IMR-90 (cell line): ENCODE measurements at regions not wholly inside any gene's neighbourhood (a gene's known extent, or its start where the extent isn't known, plus 50 kb on each side); places are given as distances from the start of the nearest gene placed in this dataset.

Experiments used
- ATAC-seq: fragments of 200-7000 bp; cut with Tn5 transposase; 2 replicates; pipeline ENCODE4 v1.9.1; 2020; ENCODE audit warnings: low read depth, mild to moderate bottlenecking, moderate library complexity
- BruUV-seq: library from RNA; stranded (reverse); fragments of 400-500 nt; replicated peaks from 2 replicates; lab custom pipeline; 2021; lab: Mats Ljungman, UMichigan
- CTCF ChIA-PET: fragments of 300-600 bp; formaldehyde crosslinking; extraction: SDS; loops from one replicate; lab custom pipeline; 2021; ENCODE audit warnings: antibody characterized with exemption; lab: Yijun Ruan, JAX
- POLR2A ChIA-PET: fragments of 300-600 bp; sonication (Branson Sonifier 250); formaldehyde crosslinking; loops from one replicate; lab custom pipeline; 2022; ENCODE audit warnings: antibody characterized with exemption; ENCODE audit not compliant: unreplicated experiment; lab: Charles Lee
- DNase-seq: peaks from one replicate; pipeline ENCODE4 v3.0.0; 2013
- H2AFZ ChIP-seq: replicated peaks from 2 replicates; pipeline ENCODE3; 2013; ENCODE audit warnings: low read length, mild to moderate bottlenecking; ENCODE audit not compliant: poor library complexity
- H2AK5ac ChIP-seq: 2 replicates; pipeline ENCODE4 v1.6.1; 2013; ENCODE audit warnings: low read depth, low read length, inconsistent platforms
- H2AK9ac ChIP-seq: replicated peaks from 2 replicates; pipeline ENCODE3; 2013; ENCODE audit warnings: mild to moderate bottlenecking, low read depth, low read length, moderate library complexity; ENCODE audit not compliant: poor library complexity
- H2BK120ac ChIP-seq: 2 replicates; pipeline ENCODE4 v1.6.1; 2013; ENCODE audit warnings: low read depth, low read length, inconsistent platforms
- H2BK15ac ChIP-seq: 3 replicates; pipeline ENCODE4 v1.6.1; 2013; ENCODE audit warnings: low read depth, low read length, inconsistent platforms
- H2BK20ac ChIP-seq: 2 replicates; pipeline ENCODE4 v1.6.1; 2013; ENCODE audit warnings: low read depth, mild to moderate bottlenecking, inconsistent platforms, low read length, moderate library complexity
- H2BK5ac ChIP-seq: 2 replicates; pipeline ENCODE4 v1.6.1; 2013; ENCODE audit warnings: mild to moderate bottlenecking, low read depth, low read length, inconsistent platforms; ENCODE audit not compliant: poor library complexity, severe bottlenecking
- H3K14ac ChIP-seq: replicated peaks from 2 replicates; pipeline ENCODE4 v1.6.1; 2013; ENCODE audit warnings: low read depth, low read length, inconsistent platforms
- H3K18ac ChIP-seq: 2 replicates; pipeline ENCODE4 v1.6.1; 2013; ENCODE audit warnings: low read depth, low read length, control low read depth
- H3K23ac ChIP-seq: 2 replicates; pipeline ENCODE4 v1.6.1; 2013; ENCODE audit warnings: low read depth, low read length, inconsistent platforms
- H3K27ac ChIP-seq: 2 replicates; pipeline ENCODE4 v1.5.1; 2013; ENCODE audit warnings: mild to moderate bottlenecking, control low read depth, low read length; ENCODE audit not compliant: insufficient read depth
- H3K27me3 ChIP-seq: 2 replicates; pipeline ENCODE4 v1.6.1; 2013; ENCODE audit warnings: low read length; ENCODE audit not compliant: control insufficient read depth, insufficient read depth
- H3K36me3 ChIP-seq: 2 replicates; pipeline ENCODE4 v1.6.1; 2013; ENCODE audit warnings: low read length, mixed read lengths; ENCODE audit not compliant: control insufficient read depth, insufficient read depth
- H3K4ac ChIP-seq: 2 replicates; pipeline ENCODE4 v1.6.1; 2013; ENCODE audit warnings: low read depth, low read length, inconsistent platforms
- H3K4me1 ChIP-seq: 2 replicates; pipeline ENCODE4 v1.6.1; 2013; ENCODE audit warnings: low read length, mixed read lengths; ENCODE audit not compliant: control insufficient read depth, insufficient read depth
- H3K4me2 ChIP-seq: 2 replicates; pipeline ENCODE4 v1.6.1; 2013; ENCODE audit warnings: low read depth, mild to moderate bottlenecking, control low read depth, low read length, moderate library complexity
- H3K4me3 ChIP-seq: 2 replicates; pipeline ENCODE4 v1.5.1; 2013; ENCODE audit warnings: low read depth, mild to moderate bottlenecking, control low read depth, low read length, moderate library complexity; ENCODE audit not compliant: insufficient read depth
- H3K56ac ChIP-seq: 2 replicates; pipeline ENCODE4 v1.6.1; 2013; ENCODE audit warnings: low read length, inconsistent platforms; ENCODE audit not compliant: insufficient read depth; ENCODE audit errors: extremely low read depth
- H3K79me1 ChIP-seq, 2 experiments: 2 replicates each; pipeline ENCODE4 v1.6.1; 2013; ENCODE audit warnings: low read length in 2 of 2, inconsistent platforms in 1 of 2, low read depth in 1 of 2
- H3K9ac ChIP-seq: 2 replicates; pipeline ENCODE4 v1.6.1; 2013; ENCODE audit warnings: low read depth, low read length, control low read depth
- H3K9me1 ChIP-seq: 2 replicates; pipeline ENCODE4 v1.6.1; 2013; ENCODE audit warnings: low read length, inconsistent platforms; ENCODE audit not compliant: insufficient read depth
- H3K9me3 ChIP-seq: 2 replicates; pipeline ENCODE4 v1.6.1; 2013; ENCODE audit warnings: low read length; ENCODE audit not compliant: control insufficient read depth, insufficient read depth
- H4K20me1 ChIP-seq: 2 replicates; pipeline ENCODE4 v1.6.1; 2013; ENCODE audit warnings: low read length, inconsistent platforms; ENCODE audit not compliant: insufficient read depth
- H4K5ac ChIP-seq: 2 replicates; pipeline ENCODE4 v1.6.1; 2013; ENCODE audit warnings: mild to moderate bottlenecking, low read depth, low read length, control low read depth
- H4K8ac ChIP-seq, 2 experiments: 2 replicates each; pipeline ENCODE4 v1.6.1; 2013; ENCODE audit warnings: low read depth in 2 of 2, low read length in 2 of 2, control low read depth in 1 of 2, inconsistent platforms in 1 of 2
- H4K91ac ChIP-seq: 2 replicates; pipeline ENCODE4 v1.6.1; 2013; ENCODE audit warnings: low read depth, low read length, inconsistent platforms; ENCODE audit not compliant: insufficient read depth
- NFE2L2 ChIP-seq: fragments of 150-350 bp; IDR thresholded peaks from 2 replicates; pipeline ENCODE4 v1.6.1; 2016; ENCODE audit warnings: low read depth, mild to moderate bottlenecking, low read length
- RCOR1 ChIP-seq: IDR thresholded peaks from 2 replicates; pipeline ENCODE4 v1.6.1; 2012; ENCODE audit warnings: mild to moderate bottlenecking, low read length, improper control_type of control experiment; ENCODE audit not compliant: insufficient replicate concordance
- WGBS, 2 experiments: methylation state at CpG; one replicate each; pipeline versions ENCODE4 v1.1.5 to v1.1.7; 2013; ENCODE audit warnings: missing lambda C conversion rate in 2 of 2; ENCODE audit not compliant: insufficient read length in 1 of 2; ENCODE audit errors: extremely low coverage in 2 of 2; 5-methylcytosine and 5-hydroxymethylcytosine counted together
- dilution Hi-C: fragments of 300-500 bp; cut with HindIII; formaldehyde crosslinking; loops from one replicate; pipeline ENCODE4 v1.14.3; 2018; ENCODE audit warnings: low sequenced_read_pairs; ENCODE audit not compliant: unreplicated experiment
- in situ Hi-C: fragments of 300-500 bp; cut with MboI; formaldehyde crosslinking; loops from 3 replicates; pipeline ENCODE4 v1.14.3; 2019; ENCODE audit warnings: low sequenced_read_pairs, inconsistent platforms, mixed read lengths
- intact Hi-C: fragments of 100-400 bp; cut with micrococcal nuclease; formaldehyde crosslinking; loops from 2 replicates; pipeline ENCODE4 v1.10.0; 2022

DNA sequence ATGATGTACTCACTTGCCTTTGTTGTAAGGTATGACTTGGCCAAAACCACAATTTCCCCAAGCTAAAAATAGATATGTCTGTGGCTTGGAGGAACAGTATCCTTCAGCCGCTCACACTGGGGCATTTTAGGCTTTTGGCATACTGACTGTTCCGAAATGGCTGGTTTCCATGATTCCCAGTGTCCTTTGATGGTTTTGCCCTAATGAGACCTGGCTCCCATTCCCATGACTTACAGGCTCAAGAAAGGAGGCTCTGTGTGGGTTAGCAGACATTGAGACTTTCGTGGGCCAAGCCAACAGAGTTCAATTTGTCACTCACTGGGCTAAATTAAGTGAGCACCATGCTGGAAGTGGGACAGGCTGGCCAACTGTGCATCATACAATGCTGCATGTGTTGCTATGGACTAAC lies 150.6 kb downstream of the CEP135 start:
- Histone ChIP-seq H2BK15ac (no peak overlapping the region), H2AFZ (peak overlapping the region; percentile 21), H3K9me3 (no peaks in the 10 kb centered on the region), H3K9me1 (no peaks in the 10 kb centered on the region), H4K8ac (no peak overlapping the region), H2BK5ac (no peak overlapping the region), H2BK20ac (no peak overlapping the region), H4K20me1 (no peaks in the 10 kb centered on the region), H3K36me3 (no peaks in the 10 kb centered on the region), H3K56ac (no peak overlapping the region), H2AK9ac (no peak overlapping the region), H3K4me1 (no peaks in the 10 kb centered on the region), H4K5ac (no peak overlapping the region), H3K4ac (no peak overlapping the region), H4K91ac (no peak overlapping the region), H3K9ac (no peak overlapping the region), H3K27me3 (no peaks in the 10 kb centered on the region), H3K18ac (no peak overlapping the region), H3K4me3 (no peak overlapping the region), H3K4me2 (no peak overlapping the region), H3K27ac (no peak overlapping the region), H2AK5ac (no peak overlapping the region), H3K14ac (no peak overlapping the region), H3K79me1 (no peaks in the 10 kb centered on the region), H3K23ac (no peak overlapping the region), H2BK120ac (no peak overlapping the region)
- in situ Hi-C loops = no loop called here
- TF ChIP-seq RCOR1 (no peak), NFE2L2 (no peak)
- 40% methylated on average over 1 of the region's 3 CpGs; no CpG with 5 or more reads in 1 of the 2 experiments for WGBS, 2 experiments
- dilution Hi-C loops = no loop called here
- ChIA-PET POLR2A (interaction anchor here (0.7 kb wide), 1 partner anchor 503 kb away, joined by 5 read pairs; no protein-coding TSS in a partner anchor), CTCF (no interaction called here)
- intact Hi-C loops = no loop called here
- no peak for ATAC-seq
- BruUV-seq = no TSS peak
- no peak for DNase-seq
